SK-N-MC (cell line): ENCODE measurements at regions not wholly inside any gene's neighbourhood (a gene's known extent, or its start where the extent isn't known, plus 50 kb on each side); places are given as distances from the start of the nearest gene placed in this dataset.

Experiments
- DNase-seq: peaks from one replicate; pipeline ENCODE4 v3.0.0-alpha.2; 2011; ENCODE audit warnings: low read depth, low spot score
- H3K27ac ChIP-seq: fragments of 200-600 bp; sonication (generic); 2 replicates; pipeline ENCODE4 v1.5.1; 2016; ENCODE audit warnings: mixed run types
- H3K36me3 ChIP-seq: fragments of 200-600 bp; sonication (generic); 2 replicates; pipeline ENCODE4 v1.6.1; 2017; ENCODE audit warnings: antibody characterized with exemption, low read length, mixed read lengths; ENCODE audit not compliant: insufficient read depth
- H3K4me3 ChIP-seq: fragments of 200-600 bp; sonication (generic); 2 replicates; pipeline ENCODE4 v1.5.1; 2016
- H3K9ac ChIP-seq: fragments of 200-600 bp; sonication (generic); 2 replicates; pipeline ENCODE4 v1.8.0; 2017; ENCODE audit warnings: mixed run types, mixed read lengths; ENCODE audit not compliant: insufficient read length
- H3K9me3 ChIP-seq: fragments of 200-600 bp; sonication (generic); 2 replicates; pipeline ENCODE4 v1.6.1; 2017; ENCODE audit warnings: low read depth, mild to moderate bottlenecking, antibody characterized with exemption, low read length, moderate library complexity, mixed read lengths
- EZH2 ChIP-seq: fragments of 200-600 bp; sonication (generic); IDR thresholded peaks from one replicate; pipeline ENCODE4 v1.6.1; 2017; ENCODE audit warnings: antibody characterized with exemption
- FOXP2 ChIP-seq: optimal IDR thresholded peaks from 2 replicates; pipeline ENCODE3; 2011; ENCODE audit warnings: mild to moderate bottlenecking, moderate library complexity; ENCODE audit not compliant: insufficient read depth; ENCODE audit errors: extremely low read length, control extremely low read depth
- POLR2AphosphoS5 ChIP-seq: IDR thresholded peaks from 2 replicates; pipeline ENCODE4 v1.6.1; 2012; ENCODE audit warnings: mild to moderate bottlenecking, low read depth, low read length, borderline replicate concordance

DNA sequence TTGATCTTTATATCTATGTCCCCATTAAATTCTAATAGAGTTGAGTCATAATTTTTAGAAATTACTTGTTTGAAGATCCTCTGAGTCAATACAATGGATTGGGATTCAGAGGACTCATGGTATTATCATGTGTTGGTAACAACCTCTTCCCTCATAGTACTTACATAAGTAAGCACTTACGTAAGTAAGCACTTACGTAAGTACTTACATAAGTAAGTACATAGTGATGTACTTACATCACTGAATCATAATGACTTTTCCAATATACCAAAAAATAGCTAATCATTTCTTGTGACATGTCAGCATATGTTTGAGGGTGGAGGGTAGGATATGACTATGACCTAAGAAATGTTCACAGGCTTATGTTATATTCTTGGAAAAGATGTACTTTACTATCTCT is 740.5 kb downstream of the SORCS1 start:
- Histone ChIP-seq H3K9me3 (no peaks in the 10 kb centered on the region), H3K36me3 (no peaks in the 10 kb centered on the region), H3K27ac (no peak overlapping the region), H3K4me3 (no peak overlapping the region), H3K9ac (no peak overlapping the region)
- no peak for DNase-seq
- TF ChIP-seq POLR2AphosphoS5 (no peak), EZH2 (no peak), FOXP2 (no peak)

- H3K9me3 ChIP-seq: no peaks in the 10 kb centered on the region
- no peak for TF ChIP-seq POLR2AphosphoS5
- no peak for TF ChIP-seq EZH2
- TF ChIP-seq FOXP2: no peak
- no peak overlapping the region for H3K9ac ChIP-seq
- no peak for DNase-seq
- H3K4me3 ChIP-seq: no peak overlapping the region
- no peaks in the 10 kb centered on the region for H3K36me3 ChIP-seq
- no peak overlapping the region for H3K27ac ChIP-seq
Measured at GRCh38 chr10:106410331-106410730, 754.2 kb downstream of the SORCS1 start.

DNA sequence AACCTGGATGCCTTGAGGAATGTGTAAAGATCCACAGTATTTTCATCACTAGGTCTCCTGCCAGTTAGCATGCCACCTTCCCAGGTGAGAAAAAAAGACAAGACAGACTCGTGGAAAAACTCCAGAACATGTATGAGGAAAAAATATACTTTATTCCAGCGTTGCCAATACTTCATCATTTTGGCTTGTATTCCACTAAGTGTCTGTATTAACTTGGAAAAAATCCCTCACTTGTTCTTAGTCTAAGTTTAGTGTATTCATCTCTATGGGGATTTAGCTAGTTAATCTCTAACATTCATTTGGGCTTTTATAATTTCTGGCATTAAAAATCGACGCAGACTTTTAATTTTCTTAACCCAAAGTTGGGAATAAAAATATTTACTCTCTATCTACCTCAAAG is 759.4 kb downstream of the SORCS1 start:
- no peak overlapping the region for H3K27ac ChIP-seq
- no peak for TF ChIP-seq FOXP2
- no peak for TF ChIP-seq EZH2
- TF ChIP-seq POLR2AphosphoS5: no peak
- no peak overlapping the region for H3K9ac ChIP-seq
- H3K9me3 ChIP-seq: no peaks in the 10 kb centered on the region
- no peak overlapping the region for H3K4me3 ChIP-seq
- no peaks in the 10 kb centered on the region for H3K36me3 ChIP-seq
- no peak for DNase-seq

DNA sequence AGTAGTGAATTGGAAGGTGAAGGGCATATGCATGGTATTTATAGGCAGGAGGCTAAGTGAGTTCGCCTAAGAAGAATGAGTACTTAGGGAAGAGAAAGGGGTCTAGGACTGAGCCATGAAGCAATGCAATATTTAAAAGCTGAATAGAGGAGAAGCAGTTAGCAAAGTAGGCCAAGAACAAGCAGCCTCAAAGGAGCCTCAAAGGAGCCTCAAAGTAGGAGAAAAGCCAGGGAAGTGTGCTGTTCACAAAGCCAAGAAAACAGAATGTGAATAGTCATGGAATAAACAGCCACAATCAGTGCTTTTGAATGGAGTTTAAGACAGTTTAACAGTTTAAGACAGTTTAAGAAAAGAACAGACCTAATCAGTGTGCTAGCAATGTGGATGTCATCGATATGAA is 762.0 kb downstream of the SORCS1 start:
- H3K27ac ChIP-seq: no peak overlapping the region
- no peaks in the 10 kb centered on the region for H3K9me3 ChIP-seq
- DNase-seq: no peak
- TF ChIP-seq FOXP2 (no peak), EZH2 (no peak), POLR2AphosphoS5 (no peak)
- no peak overlapping the region for H3K4me3 ChIP-seq
- H3K9ac ChIP-seq: no peak overlapping the region
- H3K36me3 ChIP-seq: no peaks in the 10 kb centered on the region

DNA sequence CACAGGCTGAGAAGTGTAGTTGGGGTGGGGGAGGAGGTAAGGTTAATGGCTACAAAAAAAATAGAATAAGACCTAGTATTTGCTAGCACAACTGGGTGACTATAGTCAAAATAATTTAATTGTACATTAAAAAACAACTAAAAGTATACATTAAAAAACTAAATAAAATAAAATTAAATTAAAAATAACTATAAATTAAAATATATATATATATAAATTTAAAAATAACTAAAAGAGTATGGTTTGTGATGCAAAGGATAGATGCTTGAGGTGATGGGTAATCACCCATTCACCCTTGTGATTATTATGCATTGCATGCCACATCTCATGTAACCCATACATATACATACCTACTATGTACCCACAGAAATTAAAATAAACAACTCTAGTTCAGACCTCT is 762.5 kb downstream of the SORCS1 start:
- Histone ChIP-seq H3K9ac (no peak overlapping the region), H3K9me3 (no peaks in the 10 kb centered on the region), H3K4me3 (no peak overlapping the region), H3K36me3 (no peaks in the 10 kb centered on the region), H3K27ac (no peak overlapping the region)
- DNase-seq: no peak
- TF ChIP-seq EZH2 (no peak), FOXP2 (no peak)

DNA sequence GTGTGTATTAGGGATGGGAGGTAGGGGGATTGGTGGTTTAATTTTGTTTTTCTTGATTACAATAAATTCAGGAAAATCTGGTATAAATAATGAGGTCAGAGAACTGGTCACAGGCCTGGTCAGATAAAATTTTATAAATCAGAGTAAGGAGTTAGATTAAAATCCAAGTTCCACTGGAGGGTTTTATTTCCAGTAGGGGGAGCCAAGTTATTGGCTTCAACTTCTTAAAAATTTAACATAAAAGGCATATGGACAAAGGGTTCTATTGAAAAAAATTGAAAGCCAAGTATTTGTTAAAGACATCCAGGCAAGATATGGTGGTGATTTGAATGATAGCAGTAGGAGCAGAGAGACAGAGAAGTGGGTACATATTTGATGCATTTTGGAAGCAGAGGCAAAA is 763.3 kb downstream of the SORCS1 start:
- no peak for DNase-seq
- Histone ChIP-seq H3K27ac (no peak overlapping the region), H3K36me3 (no peaks in the 10 kb centered on the region), H3K4me3 (no peak overlapping the region), H3K9me3 (no peaks in the 10 kb centered on the region), H3K9ac (no peak overlapping the region)
- TF ChIP-seq FOXP2 (no peak), EZH2 (no peak), POLR2AphosphoS5 (no peak)

GRCh38 chr10:106399112-106399511 is 765.4 kb downstream of the SORCS1 start:
- TF ChIP-seq EZH2 (no peak), POLR2AphosphoS5 (no peak), FOXP2 (no peak)
- H3K9ac ChIP-seq: no peak overlapping the region
- no peak overlapping the region for H3K4me3 ChIP-seq
- H3K36me3 ChIP-seq: no peaks in the 10 kb centered on the region
- DNase-seq: no peak
- H3K27ac ChIP-seq: no peak overlapping the region
- no peaks in the 10 kb centered on the region for H3K9me3 ChIP-seq

DNA sequence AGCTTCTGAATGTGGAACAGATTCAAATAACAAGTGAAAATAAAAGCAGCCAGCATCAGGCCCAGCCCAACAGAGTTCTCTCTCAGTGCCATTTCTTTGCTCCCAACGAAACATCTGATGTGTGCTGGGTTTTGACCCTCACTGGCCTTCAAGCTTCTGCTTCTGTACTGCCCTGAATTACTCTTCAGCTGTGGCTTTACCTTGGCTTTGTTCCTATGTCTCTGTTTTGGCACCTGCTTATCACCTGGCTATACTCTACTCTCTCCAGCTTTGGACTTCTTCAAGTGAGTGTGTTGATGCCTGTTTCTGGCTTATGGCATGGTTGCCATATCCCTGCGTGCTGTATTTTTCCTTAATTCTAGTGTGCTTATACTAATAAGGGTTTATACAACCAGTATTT is 768.3 kb downstream of the SORCS1 start:
- Histone ChIP-seq H3K27ac (no peak overlapping the region), H3K4me3 (no peak overlapping the region), H3K9ac (no peak overlapping the region), H3K36me3 (no peaks in the 10 kb centered on the region), H3K9me3 (no peaks in the 10 kb centered on the region)
- no peak for TF ChIP-seq EZH2
- no peak for TF ChIP-seq POLR2AphosphoS5
- no peak for TF ChIP-seq FOXP2
- DNase-seq: no peak

- TF ChIP-seq EZH2 (no peak), POLR2AphosphoS5 (no peak), FOXP2 (no peak)
- no peak overlapping the region for H3K9ac ChIP-seq
- H3K27ac ChIP-seq: no peak overlapping the region
- DNase-seq: peak; percentile 6
- no peaks in the 10 kb centered on the region for H3K9me3 ChIP-seq
- no peaks in the 10 kb centered on the region for H3K36me3 ChIP-seq
- no peak overlapping the region for H3K4me3 ChIP-seq
Measured at GRCh38 chr10:106395041-106395749, 769.3 kb downstream of the SORCS1 start.
